Liver (tissue), 8 donors: ENCODE measurements at regions not wholly inside any gene's neighbourhood (a gene's known extent, or its start where the extent isn't known, plus 50 kb on each side); places are given as distances from the start of the nearest gene placed in this dataset.

Source experiments
- DNase-seq: peaks from one replicate; pipeline ENCODE4 v3.0.0-alpha.2; 2017; ENCODE audit warnings: low spot score
- H3K27ac ChIP-seq, 2 donors: one replicate each; pipeline ENCODE4 v1.7.0; 2013; ENCODE audit warnings: inconsistent platforms in 2 of 2, low read length in 2 of 2, control low read depth in 1 of 2, low read depth in 1 of 2, mild to moderate bottlenecking in 1 of 2
- H3K27me3 ChIP-seq, 4 donors: one replicate each; pipeline versions ENCODE4 v1.6.1 to v1.7.0; 2013; ENCODE audit warnings: low read length in 3 of 4, inconsistent platforms in 1 of 4, mild to moderate bottlenecking in 1 of 4, moderate library complexity in 1 of 4; ENCODE audit not compliant: control insufficient read depth in 4 of 4, insufficient read depth in 4 of 4
- H3K36me3 ChIP-seq, 4 donors: one replicate each; pipeline versions ENCODE4 v1.6.1 to v1.7.0; 2013; ENCODE audit warnings: low read length in 3 of 4, mild to moderate bottlenecking in 3 of 4, low read depth in 1 of 4, moderate library complexity in 1 of 4; ENCODE audit not compliant: control insufficient read depth in 4 of 4, insufficient read depth in 3 of 4
- H3K4me1 ChIP-seq, 4 donors: one replicate each; pipeline versions ENCODE4 v1.6.1 to v1.7.0; 2013; ENCODE audit warnings: low read length in 3 of 4, mild to moderate bottlenecking in 3 of 4, moderate library complexity in 1 of 4; ENCODE audit not compliant: control insufficient read depth in 4 of 4, insufficient read depth in 4 of 4
- H3K4me3 ChIP-seq, 3 donors: one replicate each; pipeline versions ENCODE4 v1.6.1 to v1.7.0; 2013; ENCODE audit warnings: low read length in 3 of 3, control low read depth in 1 of 3, low read depth in 1 of 3, mild to moderate bottlenecking in 1 of 3
- H3K9ac ChIP-seq, 2 donors: one replicate each; pipeline ENCODE4 v1.7.0; 2013; ENCODE audit warnings: low read length in 2 of 2, mild to moderate bottlenecking in 2 of 2, moderate library complexity in 2 of 2, control low read depth in 1 of 2, low read depth in 1 of 2
- H3K9me3 ChIP-seq, 4 donors: one replicate each; pipeline versions ENCODE4 v1.6.1 to v1.7.0; 2013; ENCODE audit warnings: low read length in 3 of 4; ENCODE audit not compliant: control insufficient read depth in 4 of 4
- EGR1 ChIP-seq, 2 donors: IDR thresholded peaks; 2 replicates each; pipeline ENCODE4 v1.6.1; 2016 to 2018; ENCODE audit warnings: antibody characterized with exemption in 2 of 2, low read depth in 2 of 2
- FOXA1 ChIP-seq: IDR thresholded peaks from 2 replicates; pipeline ENCODE4 v1.6.1; 2016; ENCODE audit warnings: antibody characterized with exemption
- FOXA2 ChIP-seq: IDR thresholded peaks from 2 replicates; pipeline ENCODE4 v1.6.1; 2016; ENCODE audit warnings: antibody characterized with exemption
- GABPA ChIP-seq, 2 donors: IDR thresholded peaks in 1 of 2; conservative IDR thresholded peaks in 1 of 2; 2 replicates each; pipeline ENCODE4 v1.6.1; 2016; ENCODE audit warnings: antibody characterized with exemption in 2 of 2, mild to moderate bottlenecking in 1 of 2, moderate library complexity in 1 of 2
- HNF4G ChIP-seq: IDR thresholded peaks from 2 replicates; pipeline ENCODE4 v1.6.1; 2016; ENCODE audit warnings: antibody characterized with exemption
- JUND ChIP-seq, 2 donors: IDR thresholded peaks; 2 replicates each; pipeline ENCODE4 v1.6.1; 2016; ENCODE audit warnings: antibody characterized with exemption in 2 of 2
- RAD21 ChIP-seq, 2 donors: IDR thresholded peaks; 2 replicates each; pipeline ENCODE4 v1.6.1; 2016; ENCODE audit warnings: antibody characterized with exemption in 2 of 2, mild to moderate bottlenecking in 2 of 2
- RXRA ChIP-seq, 2 donors: IDR thresholded peaks; 2 replicates each; pipeline ENCODE4 v1.6.1; 2017 to 2018; ENCODE audit warnings: antibody characterized with exemption in 2 of 2, mild to moderate bottlenecking in 1 of 2
- SP1 ChIP-seq: IDR thresholded peaks from 2 replicates; pipeline ENCODE4 v1.6.1; 2018; ENCODE audit warnings: antibody characterized with exemption, mild to moderate bottlenecking
- TAF1 ChIP-seq: conservative IDR thresholded peaks from 2 replicates; pipeline ENCODE4 v1.6.1; 2016; ENCODE audit warnings: antibody characterized with exemption, mild to moderate bottlenecking
- WGBS: extraction: QIAGEN DNeasy Blood & Tissue Kit; methylation state at CpG from one replicate; pipeline ENCODE4 v1.1.7; 2013; 5-methylcytosine and 5-hydroxymethylcytosine counted together
- TF ChIP-seq, protein P1 (sequence below): IDR thresholded peaks from 2 replicates; pipeline ENCODE4 v1.6.1; 2016; ENCODE audit warnings: antibody characterized with exemption
- TF ChIP-seq, protein P2 (sequence below): IDR thresholded peaks from 2 replicates; pipeline ENCODE4 v1.6.1; 2016; ENCODE audit warnings: antibody characterized with exemption
- TF ChIP-seq, protein P3 (sequence below): IDR thresholded peaks from 2 replicates; pipeline ENCODE4 v1.6.1; 2016; ENCODE audit warnings: antibody characterized with exemption, mild to moderate bottlenecking
- TF ChIP-seq, protein P4 (sequence below): IDR thresholded peaks from 2 replicates; pipeline ENCODE4 v1.6.1; 2016; ENCODE audit warnings: antibody characterized with exemption
- TF ChIP-seq, protein P5 (sequence below): fragments of 150-350 bp; IDR thresholded peaks from 2 replicates; pipeline ENCODE4 v1.5.1; 2017; ENCODE audit warnings: improper control_type of control experiment, low read depth, low read length; ENCODE audit not compliant: missing input control
- donor health status: healthy.
- donor health status: healthy.
- donor health status: healthy.
- donor health status: healthy.
- donor health status: healthy.

DNA sequence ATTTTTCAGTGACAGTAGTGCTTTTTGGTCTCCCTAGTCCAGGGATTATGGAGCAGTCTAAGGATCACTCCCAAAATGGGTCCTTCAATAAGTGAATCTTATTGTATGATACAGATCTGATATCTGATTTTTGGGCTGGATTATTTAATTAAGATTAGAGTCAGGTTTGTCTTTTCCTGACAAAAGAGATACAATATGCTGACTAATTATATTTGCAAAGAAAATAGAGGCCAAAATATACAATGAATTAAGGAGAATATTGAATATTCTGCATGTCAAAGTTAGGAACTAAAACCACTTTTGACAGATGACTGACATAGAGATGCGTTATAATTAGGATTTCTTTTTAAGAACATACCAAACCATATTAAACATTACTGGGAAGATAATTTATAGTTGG, 175.2 kb downstream of the FOXG1 start:
- Histone ChIP-seq H3K27me3 (no peaks in the 10 kb centered on the region), H3K27ac (no peak overlapping the region), H3K4me3 (no peak overlapping the region), H3K9ac (no peak overlapping the region), H3K4me1 (no peaks in the 10 kb centered on the region), H3K36me3 (no peaks in the 10 kb centered on the region), H3K9me3 (no peaks in the 10 kb centered on the region)
- WGBS: 86% methylated on average over 1 of the region's 1 CpG
- DNase-seq: no peak
- TF ChIP-seq RXRA (IDR thresholded peaks at IDR 0.05) (no peak), HNF4G (no peak), GABPA (IDR thresholded peaks at IDR 0.05 in 1 of 2, conservative IDR thresholded peaks at IDR 0.05 in 1 of 2) (no peak), SP1 (no peak), JUND (IDR thresholded peaks at IDR 0.05) (no peak), RAD21 (IDR thresholded peaks at IDR 0.05) (no peak), FOXA1 (no peak), EGR1 (IDR thresholded peaks at IDR 0.05; ENCODE audit: low read depth in 2 of 2) (no peak)
- TF ChIP-seq, protein P1, sequence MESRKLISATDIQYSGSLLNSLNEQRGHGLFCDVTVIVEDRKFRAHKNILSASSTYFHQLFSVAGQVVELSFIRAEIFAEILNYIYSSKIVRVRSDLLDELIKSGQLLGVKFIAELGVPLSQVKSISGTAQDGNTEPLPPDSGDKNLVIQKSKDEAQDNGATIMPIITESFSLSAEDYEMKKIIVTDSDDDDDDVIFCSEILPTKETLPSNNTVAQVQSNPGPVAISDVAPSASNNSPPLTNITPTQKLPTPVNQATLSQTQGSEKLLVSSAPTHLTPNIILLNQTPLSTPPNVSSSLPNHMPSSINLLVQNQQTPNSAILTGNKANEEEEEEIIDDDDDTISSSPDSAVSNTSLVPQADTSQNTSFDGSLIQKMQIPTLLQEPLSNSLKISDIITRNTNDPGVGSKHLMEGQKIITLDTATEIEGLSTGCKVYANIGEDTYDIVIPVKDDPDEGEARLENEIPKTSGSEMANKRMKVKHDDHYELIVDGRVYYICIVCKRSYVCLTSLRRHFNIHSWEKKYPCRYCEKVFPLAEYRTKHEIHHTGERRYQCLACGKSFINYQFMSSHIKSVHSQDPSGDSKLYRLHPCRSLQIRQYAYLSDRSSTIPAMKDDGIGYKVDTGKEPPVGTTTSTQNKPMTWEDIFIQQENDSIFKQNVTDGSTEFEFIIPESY: no peak
- TF ChIP-seq, protein P2, sequence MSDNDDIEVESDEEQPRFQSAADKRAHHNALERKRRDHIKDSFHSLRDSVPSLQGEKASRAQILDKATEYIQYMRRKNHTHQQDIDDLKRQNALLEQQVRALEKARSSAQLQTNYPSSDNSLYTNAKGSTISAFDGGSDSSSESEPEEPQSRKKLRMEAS: no peak

DNA sequence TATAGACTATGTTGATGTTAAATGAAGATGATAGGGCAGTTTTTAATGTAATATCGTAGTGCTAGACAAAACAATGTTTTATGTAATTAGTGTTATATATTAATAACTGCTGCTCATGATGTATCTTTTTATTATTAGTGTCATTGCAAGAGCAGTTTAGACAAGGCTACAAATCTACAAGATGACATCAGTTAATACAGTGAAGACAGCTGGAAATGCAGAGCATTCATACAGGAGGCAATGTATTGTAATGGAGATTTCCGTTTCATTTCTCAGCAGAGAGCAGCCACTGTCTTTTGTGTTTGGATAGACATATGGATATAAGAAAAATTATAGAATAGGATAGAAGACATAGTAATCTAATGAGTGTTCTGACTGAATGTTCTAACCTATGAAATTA, 178.0 kb downstream of the FOXG1 start:
- H3K27me3 ChIP-seq: no peaks in the 10 kb centered on the region
- WGBS: 72% methylated on average over 2 of the region's 2 CpGs
- no peak for DNase-seq
- no peak overlapping the region for H3K4me3 ChIP-seq
- H3K4me1 ChIP-seq: no peaks in the 10 kb centered on the region
- H3K27ac ChIP-seq: no peak overlapping the region
- H3K9ac ChIP-seq: no peak overlapping the region
- H3K36me3 ChIP-seq: no peaks in the 10 kb centered on the region
- TF ChIP-seq JUND (IDR thresholded peaks at IDR 0.05): no peak
- no peak for TF ChIP-seq RXRA (IDR thresholded peaks at IDR 0.05)
- no peak for TF ChIP-seq RAD21 (IDR thresholded peaks at IDR 0.05)
- TF ChIP-seq, protein P3, sequence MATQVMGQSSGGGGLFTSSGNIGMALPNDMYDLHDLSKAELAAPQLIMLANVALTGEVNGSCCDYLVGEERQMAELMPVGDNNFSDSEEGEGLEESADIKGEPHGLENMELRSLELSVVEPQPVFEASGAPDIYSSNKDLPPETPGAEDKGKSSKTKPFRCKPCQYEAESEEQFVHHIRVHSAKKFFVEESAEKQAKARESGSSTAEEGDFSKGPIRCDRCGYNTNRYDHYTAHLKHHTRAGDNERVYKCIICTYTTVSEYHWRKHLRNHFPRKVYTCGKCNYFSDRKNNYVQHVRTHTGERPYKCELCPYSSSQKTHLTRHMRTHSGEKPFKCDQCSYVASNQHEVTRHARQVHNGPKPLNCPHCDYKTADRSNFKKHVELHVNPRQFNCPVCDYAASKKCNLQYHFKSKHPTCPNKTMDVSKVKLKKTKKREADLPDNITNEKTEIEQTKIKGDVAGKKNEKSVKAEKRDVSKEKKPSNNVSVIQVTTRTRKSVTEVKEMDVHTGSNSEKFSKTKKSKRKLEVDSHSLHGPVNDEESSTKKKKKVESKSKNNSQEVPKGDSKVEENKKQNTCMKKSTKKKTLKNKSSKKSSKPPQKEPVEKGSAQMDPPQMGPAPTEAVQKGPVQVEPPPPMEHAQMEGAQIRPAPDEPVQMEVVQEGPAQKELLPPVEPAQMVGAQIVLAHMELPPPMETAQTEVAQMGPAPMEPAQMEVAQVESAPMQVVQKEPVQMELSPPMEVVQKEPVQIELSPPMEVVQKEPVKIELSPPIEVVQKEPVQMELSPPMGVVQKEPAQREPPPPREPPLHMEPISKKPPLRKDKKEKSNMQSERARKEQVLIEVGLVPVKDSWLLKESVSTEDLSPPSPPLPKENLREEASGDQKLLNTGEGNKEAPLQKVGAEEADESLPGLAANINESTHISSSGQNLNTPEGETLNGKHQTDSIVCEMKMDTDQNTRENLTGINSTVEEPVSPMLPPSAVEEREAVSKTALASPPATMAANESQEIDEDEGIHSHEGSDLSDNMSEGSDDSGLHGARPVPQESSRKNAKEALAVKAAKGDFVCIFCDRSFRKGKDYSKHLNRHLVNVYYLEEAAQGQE: no peak
- H3K9me3 ChIP-seq: no peaks in the 10 kb centered on the region

DNA sequence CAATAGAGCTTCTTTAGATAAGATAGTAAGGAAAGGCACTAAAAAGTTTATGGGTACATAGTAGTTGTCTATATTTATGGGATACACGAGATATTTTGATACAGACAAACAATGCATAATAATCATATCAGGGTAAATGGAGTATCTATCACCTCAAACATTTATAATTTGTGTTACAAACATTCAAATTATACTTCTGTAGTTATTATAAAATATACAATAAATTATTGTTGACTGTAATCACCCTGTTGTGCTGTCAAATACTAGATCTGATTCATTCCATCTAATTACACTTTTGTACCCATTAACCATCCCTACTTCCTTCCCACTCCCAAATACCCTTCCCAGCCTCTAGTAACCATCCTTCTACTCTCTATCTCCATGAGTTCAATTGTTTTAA, 179.7 kb downstream of the FOXG1 start:
- Histone ChIP-seq H3K27ac (no peak overlapping the region), H3K4me3 (no peak overlapping the region), H3K9me3 (no peaks in the 10 kb centered on the region), H3K27me3 (no peaks in the 10 kb centered on the region), H3K9ac (no peak overlapping the region), H3K4me1 (no peaks in the 10 kb centered on the region), H3K36me3 (no peaks in the 10 kb centered on the region)
- no peak for DNase-seq
- WGBS: 55% methylated on average over 1 of the region's 1 CpG
- TF ChIP-seq, protein P4, sequence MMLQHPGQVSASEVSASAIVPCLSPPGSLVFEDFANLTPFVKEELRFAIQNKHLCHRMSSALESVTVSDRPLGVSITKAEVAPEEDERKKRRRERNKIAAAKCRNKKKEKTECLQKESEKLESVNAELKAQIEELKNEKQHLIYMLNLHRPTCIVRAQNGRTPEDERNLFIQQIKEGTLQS: no peak
- TF ChIP-seq FOXA1 (no peak), FOXA2 (no peak), JUND (IDR thresholded peaks at IDR 0.05) (no peak), GABPA (IDR thresholded peaks at IDR 0.05 in 1 of 2, conservative IDR thresholded peaks at IDR 0.05 in 1 of 2) (no peak), TAF1 (no peak)
- TF ChIP-seq, protein P5, sequence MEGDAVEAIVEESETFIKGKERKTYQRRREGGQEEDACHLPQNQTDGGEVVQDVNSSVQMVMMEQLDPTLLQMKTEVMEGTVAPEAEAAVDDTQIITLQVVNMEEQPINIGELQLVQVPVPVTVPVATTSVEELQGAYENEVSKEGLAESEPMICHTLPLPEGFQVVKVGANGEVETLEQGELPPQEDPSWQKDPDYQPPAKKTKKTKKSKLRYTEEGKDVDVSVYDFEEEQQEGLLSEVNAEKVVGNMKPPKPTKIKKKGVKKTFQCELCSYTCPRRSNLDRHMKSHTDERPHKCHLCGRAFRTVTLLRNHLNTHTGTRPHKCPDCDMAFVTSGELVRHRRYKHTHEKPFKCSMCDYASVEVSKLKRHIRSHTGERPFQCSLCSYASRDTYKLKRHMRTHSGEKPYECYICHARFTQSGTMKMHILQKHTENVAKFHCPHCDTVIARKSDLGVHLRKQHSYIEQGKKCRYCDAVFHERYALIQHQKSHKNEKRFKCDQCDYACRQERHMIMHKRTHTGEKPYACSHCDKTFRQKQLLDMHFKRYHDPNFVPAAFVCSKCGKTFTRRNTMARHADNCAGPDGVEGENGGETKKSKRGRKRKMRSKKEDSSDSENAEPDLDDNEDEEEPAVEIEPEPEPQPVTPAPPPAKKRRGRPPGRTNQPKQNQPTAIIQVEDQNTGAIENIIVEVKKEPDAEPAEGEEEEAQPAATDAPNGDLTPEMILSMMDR: no peak
- TF ChIP-seq, protein P2: no peak
